ENCODE measurements at regions not wholly inside any gene's neighbourhood (a gene's known extent, or its start where the extent isn't known, plus 50 kb on each side); places are given as distances from the start of the nearest gene placed in this dataset.
A peak's percentile ranks its signal among the peaks of the same experiment; 100 is the strongest.

- H3K27ac ChIP-seq (ENCODE audit: low read depth, low read length), result no peak overlapping the region
- no peaks in the 10 kb centered on the region for H3K27me3 ChIP-seq (ENCODE audit: insufficient read depth, low read length)
- no peak overlapping the region for H3K18ac ChIP-seq (ENCODE audit: low read length)
- no peak overlapping the region for H3K4me2 ChIP-seq (ENCODE audit: low read length)
- no peak overlapping the region for H3K4me3 ChIP-seq (ENCODE audit: low read depth, low read length)
- H2BK12ac ChIP-seq (ENCODE audit: low read length), result no peak overlapping the region
- peaks cover 1% of the 10 kb centered on the region for H3K9me3 ChIP-seq (ENCODE audit: insufficient read depth, low read depth, low read length)
- no peaks in the 10 kb centered on the region for H3K4me1 ChIP-seq (ENCODE audit: control insufficient read depth in 1 of 2, insufficient read depth in 2 of 2, low read length in 2 of 2)
- H3K79me2 ChIP-seq (ENCODE audit: control insufficient read depth, insufficient read depth, low read length, poor library complexity), result no peaks in the 10 kb centered on the region
- no peak for DNase-seq
- no peak overlapping the region for H3K23ac ChIP-seq (ENCODE audit: low read length)
- H2BK120ac ChIP-seq (ENCODE audit: insufficient read depth, low read length, poor library complexity), result no peak overlapping the region
- H4K12ac ChIP-seq (ENCODE audit: low read depth, low read length), result no peak overlapping the region
- no peak overlapping the region for H3K14ac ChIP-seq (ENCODE audit: low read length)
- no peak overlapping the region for H2AFZ ChIP-seq (ENCODE audit: insufficient read depth, low read length, poor library complexity)
- no peaks in the 10 kb centered on the region for H3K36me3 ChIP-seq (ENCODE audit: control insufficient read depth in 1 of 2, insufficient read depth in 2 of 2, low read length in 2 of 2)
- H2BK5ac ChIP-seq (ENCODE audit: low read depth, low read length, poor library complexity), result no peak overlapping the region
- H3K9ac ChIP-seq (ENCODE audit: low read length), result no peak overlapping the region
- no peak overlapping the region for H3K4ac ChIP-seq (ENCODE audit: low read depth, low read length)
- H2AK5ac ChIP-seq (ENCODE audit: low read length), result no peak overlapping the region
- no peak overlapping the region for H4K8ac ChIP-seq (ENCODE audit: low read depth, low read length)
- H3K79me1 ChIP-seq (ENCODE audit: low read length), result no peaks in the 10 kb centered on the region
- WGBS (ENCODE audit: extremely low coverage, insufficient coverage, insufficient read length), result no CpG with 5 or more reads among the region's 6 CpGs
- no peak overlapping the region for H4K91ac ChIP-seq (ENCODE audit: low read depth, low read length)
Observed at GRCh38 chr2:236348976-236349375, 84.8 kb upstream of the ASB18 start.

- no peak overlapping the region for H3K9ac ChIP-seq (ENCODE audit: low read length)
- H3K4me2 ChIP-seq (ENCODE audit: low read length), result no peak overlapping the region
- H4K12ac ChIP-seq (ENCODE audit: low read depth, low read length), result no peak overlapping the region
- no peak overlapping the region for H3K4ac ChIP-seq (ENCODE audit: low read depth, low read length)
- H3K27me3 ChIP-seq (ENCODE audit: insufficient read depth, low read length), result no peaks in the 10 kb centered on the region
- H3K4me3 ChIP-seq (ENCODE audit: low read depth, low read length), result no peak overlapping the region
- H3K36me3 ChIP-seq (ENCODE audit: control insufficient read depth in 1 of 2, insufficient read depth in 2 of 2, low read length in 2 of 2), result peaks cover 0 to 2% of the 10 kb centered on the region in 2 experiments
- no peak overlapping the region for H3K27ac ChIP-seq (ENCODE audit: low read depth, low read length)
- no peaks in the 10 kb centered on the region for H3K79me1 ChIP-seq (ENCODE audit: low read length)
- H2BK5ac ChIP-seq (ENCODE audit: low read depth, low read length, poor library complexity), result no peak overlapping the region
- H3K23ac ChIP-seq (ENCODE audit: low read length), result no peak overlapping the region
- no peak overlapping the region for H2BK12ac ChIP-seq (ENCODE audit: low read length)
- no peak overlapping the region for H3K18ac ChIP-seq (ENCODE audit: low read length)
- H3K9me3 ChIP-seq (ENCODE audit: insufficient read depth, low read depth, low read length), result peaks cover 1% of the 10 kb centered on the region
- H2AK5ac ChIP-seq (ENCODE audit: low read length), result no peak overlapping the region
- no peak overlapping the region for H4K91ac ChIP-seq (ENCODE audit: low read depth, low read length)
- H3K4me1 ChIP-seq (ENCODE audit: control insufficient read depth in 1 of 2, insufficient read depth in 2 of 2, low read length in 2 of 2), result no peaks in the 10 kb centered on the region
- no peak overlapping the region for H2BK120ac ChIP-seq (ENCODE audit: insufficient read depth, low read length, poor library complexity)
- H3K14ac ChIP-seq (ENCODE audit: low read length), result no peak overlapping the region
- H3K79me2 ChIP-seq (ENCODE audit: control insufficient read depth, insufficient read depth, low read length, poor library complexity), result no peaks in the 10 kb centered on the region
- peak in 1 of 2 donors; percentile 8 for DNase-seq
- H4K8ac ChIP-seq (ENCODE audit: low read depth, low read length), result no peak overlapping the region
- no CpG with 5 or more reads among the region's 10 CpGs for WGBS (ENCODE audit: extremely low coverage, insufficient coverage, insufficient read length)
- H2AFZ ChIP-seq (ENCODE audit: insufficient read depth, low read length, poor library complexity), result no peak overlapping the region
Observed at GRCh38 chr2:236350426-236350825, 86.2 kb upstream of the ASB18 start.

- H3K79me1 ChIP-seq (ENCODE audit: low read length), result peaks cover 1% of the 10 kb centered on the region
- no peak overlapping the region for H2AK5ac ChIP-seq (ENCODE audit: low read length)
- H4K12ac ChIP-seq (ENCODE audit: low read depth, low read length), result no peak overlapping the region
- H3K27ac ChIP-seq (ENCODE audit: low read depth, low read length), result no peak overlapping the region
- no peaks in the 10 kb centered on the region for H3K4me1 ChIP-seq (ENCODE audit: control insufficient read depth in 1 of 2, insufficient read depth in 2 of 2, low read length in 2 of 2)
- H3K4me3 ChIP-seq (ENCODE audit: low read depth, low read length), result peak overlapping the region; percentile 13
- peaks cover 1% of the 10 kb centered on the region for H3K9me3 ChIP-seq (ENCODE audit: insufficient read depth, low read depth, low read length)
- no peak overlapping the region for H4K91ac ChIP-seq (ENCODE audit: low read depth, low read length)
- H3K27me3 ChIP-seq (ENCODE audit: insufficient read depth, low read length), result no peaks in the 10 kb centered on the region
- H2AFZ ChIP-seq (ENCODE audit: insufficient read depth, low read length, poor library complexity), result no peak overlapping the region
- H2BK120ac ChIP-seq (ENCODE audit: insufficient read depth, low read length, poor library complexity), result no peak overlapping the region
- no peak overlapping the region for H4K8ac ChIP-seq (ENCODE audit: low read depth, low read length)
- no peak overlapping the region for H3K4ac ChIP-seq (ENCODE audit: low read depth, low read length)
- H3K14ac ChIP-seq (ENCODE audit: low read length), result no peak overlapping the region
- no peak overlapping the region for H3K4me2 ChIP-seq (ENCODE audit: low read length)
- WGBS (ENCODE audit: extremely low coverage, insufficient coverage, insufficient read length), result no CpG with 5 or more reads among the region's 18 CpGs
- H3K79me2 ChIP-seq (ENCODE audit: control insufficient read depth, insufficient read depth, low read length, poor library complexity), result no peaks in the 10 kb centered on the region
- peaks cover 0 to 2% of the 10 kb centered on the region in 2 experiments for H3K36me3 ChIP-seq (ENCODE audit: control insufficient read depth in 1 of 2, insufficient read depth in 2 of 2, low read length in 2 of 2)
- H2BK12ac ChIP-seq (ENCODE audit: low read length), result no peak overlapping the region
- no peak overlapping the region for H3K18ac ChIP-seq (ENCODE audit: low read length)
- H3K9ac ChIP-seq (ENCODE audit: low read length), result no peak overlapping the region
- no peak overlapping the region for H3K23ac ChIP-seq (ENCODE audit: low read length)
- no peak overlapping the region for H2BK5ac ChIP-seq (ENCODE audit: low read depth, low read length, poor library complexity)
- no peak for DNase-seq
Observed at GRCh38 chr2:236351966-236352525, 87.8 kb upstream of the ASB18 start.

- no peak overlapping the region for H3K4me3 ChIP-seq (ENCODE audit: low read depth, low read length)
- H3K27me3 ChIP-seq (ENCODE audit: insufficient read depth, low read length), result no peaks in the 10 kb centered on the region
- no peak overlapping the region for H4K12ac ChIP-seq (ENCODE audit: low read depth, low read length)
- no peaks in the 10 kb centered on the region for H3K79me2 ChIP-seq (ENCODE audit: control insufficient read depth, insufficient read depth, low read length, poor library complexity)
- H3K9me3 ChIP-seq (ENCODE audit: insufficient read depth, low read depth, low read length), result peaks cover 1% of the 10 kb centered on the region
- peaks cover 1% of the 10 kb centered on the region for H3K79me1 ChIP-seq (ENCODE audit: low read length)
- WGBS (ENCODE audit: extremely low coverage, insufficient coverage, insufficient read length), result no CpG with 5 or more reads among the region's 14 CpGs
- no peak overlapping the region for H2AFZ ChIP-seq (ENCODE audit: insufficient read depth, low read length, poor library complexity)
- H2BK12ac ChIP-seq (ENCODE audit: low read length), result no peak overlapping the region
- H3K18ac ChIP-seq (ENCODE audit: low read length), result no peak overlapping the region
- no peak overlapping the region for H4K91ac ChIP-seq (ENCODE audit: low read depth, low read length)
- no peaks in the 10 kb centered on the region for H3K4me1 ChIP-seq (ENCODE audit: control insufficient read depth in 1 of 2, insufficient read depth in 2 of 2, low read length in 2 of 2)
- peaks cover 0 to 2% of the 10 kb centered on the region in 2 experiments for H3K36me3 ChIP-seq (ENCODE audit: control insufficient read depth in 1 of 2, insufficient read depth in 2 of 2, low read length in 2 of 2)
- H2BK120ac ChIP-seq (ENCODE audit: insufficient read depth, low read length, poor library complexity), result no peak overlapping the region
- no peak overlapping the region for H3K14ac ChIP-seq (ENCODE audit: low read length)
- H3K4ac ChIP-seq (ENCODE audit: low read depth, low read length), result no peak overlapping the region
- no peak overlapping the region for H4K8ac ChIP-seq (ENCODE audit: low read depth, low read length)
- no peak overlapping the region for H3K9ac ChIP-seq (ENCODE audit: low read length)
- no peak overlapping the region for H3K23ac ChIP-seq (ENCODE audit: low read length)
- H2BK5ac ChIP-seq (ENCODE audit: low read depth, low read length, poor library complexity), result no peak overlapping the region
- no peak overlapping the region for H3K4me2 ChIP-seq (ENCODE audit: low read length)
- no peak overlapping the region for H3K27ac ChIP-seq (ENCODE audit: low read depth, low read length)
- peak; percentile 21 to 70 for DNase-seq
- no peak overlapping the region for H2AK5ac ChIP-seq (ENCODE audit: low read length)
Observed at GRCh38 chr2:236352761-236353593, 88.8 kb upstream of the ASB18 start.
